Head of caudate nucleus (tissue), 42 donors: ENCODE measurements at regions not wholly inside any gene's neighbourhood (a gene's known extent, or its start where the extent isn't known, plus 50 kb on each side); places are given as distances from the start of the nearest gene placed in this dataset.

Source experiments
- DNase-seq, 42 donors: peaks; one replicate each; pipeline versions ENCODE4 v3.0.0 to v3.0.0-alpha.2; 2020 to 2021; ENCODE audit warnings: mixed read lengths in 7 of 42
- intact Hi-C: fragments of 100-400 bp; cut with DNase I; formaldehyde crosslinking; loops from one replicate; pipeline ENCODE4 v1.15.0; 2022

GRCh38 chr18:51811883-51812282 is 528.1 kb upstream of the DCC start:
- intact Hi-C loops, result no loop called here
- no peak for DNase-seq

DNA sequence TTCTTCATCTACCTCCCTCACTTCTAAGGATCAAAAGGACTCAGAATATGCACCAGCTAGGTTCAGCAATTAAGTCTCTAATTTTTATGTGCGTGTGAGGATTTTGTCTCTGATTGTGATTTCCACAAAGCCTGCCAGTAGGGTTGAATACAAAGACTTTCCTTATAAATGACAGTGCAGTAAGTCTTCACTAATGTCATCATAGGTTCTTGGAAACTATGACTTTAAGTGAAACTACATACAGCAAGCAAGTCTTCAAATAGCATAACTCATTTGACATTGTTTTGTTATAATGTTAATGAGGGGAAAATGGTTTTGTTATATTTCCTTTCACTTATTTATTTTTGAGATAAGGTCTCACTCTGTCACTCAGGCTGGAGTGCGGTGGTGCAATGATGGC is 526.3 kb upstream of the DCC start:
- intact Hi-C loops, result no loop called here
- DNase-seq, result no peak

GRCh38 chr18:51821610-51822009 is 518.4 kb upstream of the DCC start:
- DNase-seq, result no peak
- intact Hi-C loops, result no loop called here

DNA sequence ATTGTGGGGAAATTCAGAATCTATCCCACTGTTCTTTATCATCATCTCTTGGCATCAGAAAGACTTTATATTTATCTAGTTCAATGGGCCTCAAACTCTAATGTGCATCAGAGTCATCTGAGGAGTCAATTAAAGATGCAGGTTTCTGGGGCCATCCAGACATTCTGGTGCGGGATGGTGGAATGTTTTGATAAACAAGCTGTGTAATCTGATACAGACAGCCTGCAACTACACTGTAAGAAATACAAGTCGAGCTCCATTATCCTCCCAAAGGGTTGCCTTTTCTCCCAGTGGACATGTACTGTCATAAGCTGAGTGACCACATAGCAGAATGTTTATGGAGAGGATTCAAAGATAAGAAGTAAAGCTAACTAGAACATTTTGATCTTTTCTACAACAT is 515.3 kb upstream of the DCC start:
- intact Hi-C loops, result no loop called here
- DNase-seq, result no peak

GRCh38 chr18:51833850-51834249 is 506.1 kb upstream of the DCC start:
- intact Hi-C loops, result no loop called here
- DNase-seq, result no peak

DNA sequence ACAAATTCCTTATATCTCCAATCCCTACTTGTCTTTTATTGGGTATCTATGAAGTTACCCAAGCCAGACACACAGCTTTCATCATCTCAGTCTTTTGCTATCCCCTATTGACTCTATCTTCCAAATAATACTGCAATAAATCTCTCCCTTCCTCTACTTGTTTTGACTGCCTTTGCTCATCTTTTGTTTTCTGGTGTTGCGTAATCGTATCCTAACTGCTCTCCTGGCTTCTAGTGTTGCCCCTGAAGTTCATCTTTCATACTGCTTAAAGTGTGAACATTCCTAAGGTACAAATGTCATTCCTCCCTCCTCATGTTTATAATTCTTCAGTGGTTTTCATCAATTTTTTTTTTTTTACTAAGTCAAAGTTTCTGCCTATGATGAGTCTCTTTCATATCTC is 491.3 kb upstream of the DCC start:
- intact Hi-C loops, result no loop called here
- no peak for DNase-seq

DNA sequence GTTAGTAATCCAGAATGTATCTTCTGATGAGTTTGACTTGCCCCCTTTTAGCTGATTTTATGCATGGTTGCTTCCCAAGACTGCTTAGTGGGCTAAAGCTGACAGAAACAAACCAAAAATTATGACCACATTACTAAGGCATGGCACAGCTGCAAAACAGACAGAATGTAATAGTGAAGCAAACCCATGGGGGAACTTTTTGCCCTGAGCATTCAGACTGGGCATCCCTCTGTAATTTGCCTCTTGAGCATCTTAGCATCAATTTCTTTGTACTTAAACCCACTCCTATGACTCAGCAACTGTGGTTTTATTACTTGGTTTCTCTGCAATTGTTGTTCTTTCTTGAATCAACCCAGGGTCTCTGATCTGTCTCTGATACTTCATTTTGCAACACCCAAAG is 487.3 kb upstream of the DCC start:
- intact Hi-C loops, result no loop called here
- no peak for DNase-seq

DNA sequence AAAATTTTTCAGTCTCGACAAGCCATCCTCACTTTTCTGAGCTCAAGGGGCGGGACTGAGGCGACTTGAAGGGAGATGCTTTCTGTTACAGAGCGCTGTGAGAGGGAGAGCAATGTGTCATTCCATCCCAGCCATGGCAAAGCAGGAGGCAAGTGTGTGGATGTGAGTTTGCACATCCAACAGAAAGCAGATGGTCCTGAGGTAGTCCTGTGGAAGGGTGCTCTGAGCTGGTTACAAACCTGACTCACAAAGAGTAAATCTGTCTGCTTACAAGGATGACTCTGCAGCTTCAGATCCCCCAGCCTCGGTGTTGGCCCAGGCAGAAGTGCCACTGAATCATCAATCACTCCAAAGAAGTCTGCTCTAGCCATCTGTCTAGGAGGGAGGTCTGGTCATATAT is 482.0 kb upstream of the DCC start:
- intact Hi-C loops, result no loop called here

GRCh38 chr18:51861046-51861445 is 479.0 kb upstream of the DCC start:
- intact Hi-C loops, result no loop called here
- DNase-seq, result no peak

More for the DNA sequence above, 482.0 kb upstream of the DCC start:
- no peak for DNase-seq

DNA sequence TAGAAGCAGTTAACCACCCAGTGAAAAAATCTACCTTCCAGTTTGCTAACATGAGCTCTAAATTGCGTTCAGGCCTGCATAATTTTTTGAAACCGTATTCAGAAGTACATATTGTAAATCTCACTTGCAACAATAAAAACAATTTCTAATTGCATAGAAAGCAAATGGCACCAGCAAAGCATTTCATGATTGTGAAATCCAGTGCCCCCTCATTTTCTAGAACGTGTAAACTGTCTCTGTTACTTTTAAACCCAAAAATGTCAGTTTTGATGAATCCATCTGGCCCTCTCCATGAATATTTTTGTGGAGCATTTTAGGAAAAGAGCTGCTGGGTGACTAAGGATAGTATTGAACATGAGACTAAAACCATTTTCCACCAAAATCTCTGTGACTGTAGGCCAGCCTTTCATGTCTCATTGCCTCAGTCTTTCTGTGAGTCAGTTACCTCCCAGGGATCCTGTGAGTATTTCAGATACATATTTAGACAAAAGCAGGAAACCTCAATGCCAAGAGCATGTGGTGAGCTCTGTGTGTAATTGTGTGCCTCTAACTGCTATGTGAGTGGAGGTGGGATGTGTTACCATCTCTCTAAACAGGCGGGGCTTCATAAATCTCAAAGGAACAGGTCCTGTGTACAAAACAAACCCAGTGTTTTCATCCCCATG is 477.8 kb upstream of the DCC start:
- DNase-seq, result no peak
- intact Hi-C loops, result no loop called here

DNA sequence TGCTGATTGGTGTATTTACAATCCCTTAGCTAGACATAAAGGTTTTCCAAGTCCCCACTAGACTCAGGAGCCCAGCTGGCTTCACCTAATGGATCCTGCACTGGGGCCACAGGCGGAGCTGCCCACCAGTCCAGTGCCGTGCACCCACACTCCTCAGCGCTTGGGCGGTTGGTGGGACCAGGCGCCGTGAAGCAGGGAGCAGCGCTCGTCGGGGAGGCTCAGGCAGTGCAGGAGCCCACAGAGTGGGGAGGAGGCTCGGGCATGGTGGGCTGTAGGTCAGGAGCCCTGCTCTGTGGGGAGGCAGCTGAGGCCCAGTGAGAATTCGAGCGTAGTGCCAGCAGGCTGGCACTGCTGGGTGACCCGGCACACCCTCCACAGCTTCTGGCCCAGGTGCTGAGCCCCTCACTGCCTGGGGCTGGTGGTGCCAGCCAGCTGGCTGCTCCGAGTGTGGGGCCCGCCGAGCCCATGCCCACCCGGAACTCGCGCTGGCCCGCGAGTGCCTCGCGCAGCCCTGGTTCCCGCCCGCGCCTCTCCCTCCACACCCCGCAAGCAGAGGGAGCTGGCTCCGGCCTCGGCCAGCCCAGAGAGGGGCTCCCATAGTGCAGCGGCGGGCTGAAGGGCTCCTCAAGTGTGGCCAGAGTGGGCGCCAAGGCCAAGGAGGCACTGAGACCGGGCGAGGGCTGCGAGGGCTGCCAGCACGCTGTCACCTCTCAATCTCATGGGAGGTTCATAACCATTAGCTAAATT is 475.6 kb upstream of the DCC start:
- intact Hi-C loops, result no loop called here
- DNase-seq, result no peak

- DNase-seq, result no peak
- intact Hi-C loops, result no loop called here
Observed at GRCh38 chr18:51865538-51865937, 474.5 kb upstream of the DCC start.

DNA sequence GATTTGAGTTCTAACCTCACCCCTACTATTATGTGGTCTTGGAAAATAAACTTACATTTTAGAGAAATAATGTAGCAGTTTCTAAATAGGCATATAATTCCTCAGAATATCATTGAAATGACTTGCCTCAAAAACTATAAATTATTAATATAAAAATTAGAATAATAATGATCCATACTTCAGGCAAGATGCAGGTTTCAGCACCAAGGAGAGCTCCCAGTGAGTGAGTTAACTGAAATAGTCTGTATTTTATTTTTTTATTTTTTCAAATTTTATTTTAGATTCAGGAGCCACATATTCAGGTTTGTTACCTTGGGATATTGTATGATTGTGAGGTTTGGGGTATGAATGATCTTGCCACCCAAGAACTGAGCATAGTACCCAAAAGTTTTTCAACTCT is 472.2 kb upstream of the DCC start:
- no peak for DNase-seq
- intact Hi-C loops, result no loop called here

DNA sequence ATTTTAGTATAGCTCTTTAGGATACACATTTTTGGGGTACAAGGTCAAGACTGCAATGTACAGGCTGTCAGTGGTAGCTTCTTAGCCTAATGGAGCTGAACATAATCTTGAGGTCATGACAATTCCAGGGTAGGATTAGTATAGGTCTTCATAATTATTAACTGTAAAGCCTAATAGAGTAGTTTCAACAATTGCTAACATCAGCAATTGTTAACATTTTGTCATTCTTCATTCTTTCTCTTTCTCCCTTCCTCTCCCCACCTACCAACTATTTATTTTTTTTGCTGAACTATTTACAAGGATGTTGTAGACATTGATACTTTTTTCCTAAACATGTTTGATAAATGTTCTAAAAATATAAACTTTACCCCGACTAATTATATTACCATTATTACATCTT is 461.3 kb upstream of the DCC start:
- no peak for DNase-seq
- intact Hi-C loops, result no loop called here

- intact Hi-C loops, result no loop called here
- no peak for DNase-seq
Observed at GRCh38 chr18:51879329-51879728, 460.7 kb upstream of the DCC start.

DNA sequence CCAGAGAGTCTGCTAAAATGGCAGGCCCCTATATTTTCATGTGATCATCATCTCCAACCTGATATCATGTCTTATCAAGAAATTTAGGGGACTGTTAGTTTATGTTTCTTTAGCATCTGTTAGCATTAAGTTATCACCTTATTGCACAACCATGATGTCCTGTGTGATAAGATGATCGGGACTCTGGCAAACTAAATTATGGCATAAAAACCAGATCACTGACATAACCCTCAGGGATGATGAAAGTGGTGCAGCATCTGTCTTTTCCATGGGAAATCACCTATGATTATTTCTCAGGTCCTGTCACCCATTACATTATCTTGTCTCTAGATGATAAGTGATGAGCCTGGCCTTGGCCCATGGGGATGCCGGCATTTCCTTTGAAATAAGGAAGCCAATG is 458.6 kb upstream of the DCC start:
- intact Hi-C loops, result no loop called here

DNA sequence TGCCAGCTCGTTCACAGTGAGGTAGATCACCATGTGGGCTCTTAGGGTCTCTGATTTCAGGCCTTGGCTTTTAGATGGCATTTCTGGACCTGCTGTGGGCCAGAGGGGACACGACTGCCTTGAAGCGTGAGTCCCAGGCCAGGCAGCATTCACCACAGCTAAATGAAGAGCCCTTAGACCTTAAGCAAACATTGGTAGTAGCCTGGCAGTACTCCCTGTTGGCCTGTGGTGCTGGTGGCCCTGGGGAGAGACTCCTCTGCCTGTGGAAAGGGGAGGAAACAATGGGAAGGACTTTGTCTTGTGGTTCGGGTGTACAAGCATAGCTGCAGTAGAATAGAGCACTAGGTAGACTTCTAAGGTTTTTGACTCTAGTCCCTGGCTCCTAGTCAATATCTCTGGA is 456.0 kb upstream of the DCC start:
- DNase-seq, result no peak
- intact Hi-C loops, result no loop called here

More for the DNA sequence above, 458.6 kb upstream of the DCC start:
- DNase-seq, result no peak

DNA sequence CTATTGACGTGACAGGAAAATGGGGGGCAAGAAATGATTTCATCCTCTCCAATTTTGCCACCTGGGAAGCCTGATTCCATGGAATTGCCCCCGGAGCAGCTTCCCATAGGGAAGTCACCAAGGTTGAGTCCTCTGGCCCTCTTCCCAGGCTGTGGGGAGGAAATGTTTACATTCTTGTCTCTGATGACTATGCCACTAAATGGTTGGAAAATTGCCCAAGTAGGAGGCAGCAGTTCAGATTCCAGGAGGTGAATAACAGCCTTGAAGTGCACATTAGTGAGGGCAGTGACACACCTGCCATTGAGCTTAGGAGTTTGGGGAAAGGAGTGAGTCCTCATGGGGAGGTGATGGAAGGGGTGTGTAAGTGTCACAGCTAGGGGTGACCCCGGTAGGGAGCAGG is 449.2 kb upstream of the DCC start:
- intact Hi-C loops, result no loop called here
- no peak for DNase-seq

DNA sequence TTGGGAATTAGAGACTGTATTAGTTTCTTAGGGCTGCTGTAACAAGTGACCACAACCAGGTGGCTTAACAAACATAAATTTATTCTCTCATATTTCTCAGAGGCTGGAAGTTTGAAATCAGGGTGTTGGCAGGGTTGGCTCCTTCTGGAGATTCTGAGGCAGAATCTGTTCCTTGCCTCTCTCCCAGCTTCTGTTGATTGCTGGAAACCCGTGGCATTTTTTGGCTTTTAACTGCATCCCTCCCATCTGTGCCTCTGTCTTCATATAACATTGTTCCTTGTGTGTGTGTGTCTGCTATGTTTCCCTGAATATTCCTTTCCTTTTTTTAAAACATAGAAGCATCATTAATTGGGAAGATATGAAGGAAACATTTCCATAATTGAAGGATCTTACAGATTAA is 448.1 kb upstream of the DCC start:
- intact Hi-C loops, result no loop called here
- no peak for DNase-seq

DNA sequence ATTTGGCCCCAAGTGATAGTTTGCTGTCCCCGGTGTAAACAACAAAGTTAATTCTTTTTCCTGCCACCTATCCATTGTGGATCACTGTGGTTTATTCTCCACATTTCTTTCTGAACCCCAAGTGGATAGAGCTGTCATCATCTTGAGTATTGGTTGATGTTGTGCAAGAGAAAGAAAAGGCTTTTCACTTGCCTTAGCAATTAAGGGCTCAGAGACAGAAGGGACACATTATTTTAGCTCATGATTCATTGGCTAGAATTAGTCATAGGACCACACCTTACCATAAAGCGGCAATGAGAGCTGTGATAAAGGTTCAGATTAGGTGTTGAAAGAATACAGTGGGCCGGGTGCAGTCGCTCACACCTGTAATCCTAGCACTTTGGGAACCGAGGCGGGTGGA is 442.1 kb upstream of the DCC start:
- DNase-seq, result no peak
- intact Hi-C loops, result no loop called here
